ENCODE measurements at regions not wholly inside any gene's neighbourhood (a gene's known extent, or its start where the extent isn't known, plus 50 kb on each side); places are given as distances from the start of the nearest gene placed in this dataset.
"Not testable (repeated sequence)": the region's sequence is repeated elsewhere in the genome, so short reads cannot be mapped to it uniquely, and the experiment has no call there.

DNA sequence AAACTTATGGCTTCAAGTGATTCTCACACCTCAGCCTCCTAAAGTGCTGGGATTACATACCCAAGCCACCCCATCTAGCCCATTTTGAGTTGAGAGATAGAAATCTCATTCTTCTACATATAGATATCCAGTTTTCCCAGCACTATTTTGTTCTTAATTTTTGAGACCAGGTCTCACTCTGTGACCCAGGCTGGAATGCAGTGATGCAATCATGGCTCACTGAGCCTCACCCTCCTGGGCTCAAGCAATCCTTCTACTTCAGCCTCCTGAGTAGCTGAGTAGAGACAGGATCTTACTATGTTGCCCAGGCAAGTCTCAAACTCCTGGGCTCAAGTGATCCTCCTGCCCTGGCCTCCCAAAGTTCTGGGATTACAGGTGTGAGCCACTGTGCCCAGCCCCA lies 60.9 kb upstream of the CTNNA1 start:
- no peak for DNase-seq (ENCODE audit: low read depth in 4 of 6, low spot score in 6 of 6)
- Histone ChIP-seq H3K27me3 (ENCODE audit: control insufficient read depth, insufficient read depth, low read length) (no peaks in the 10 kb centered on the region), H3K4me3 (ENCODE audit: low read depth, low read length) (no peak overlapping the region), H3K9me3 (ENCODE audit: control insufficient read depth, insufficient read depth, low read length) (no peaks in the 10 kb centered on the region), H3K27ac (ENCODE audit: low read depth, low read length) (no peak overlapping the region), H3K4me1 (ENCODE audit: control insufficient read depth, insufficient read depth, low read length) (no peaks in the 10 kb centered on the region), H3K36me3 (ENCODE audit: control insufficient read depth, insufficient read depth, low read length) (no peaks in the 10 kb centered on the region)

GRCh38 chr5:138686668-138687067 lies 66.6 kb upstream of the CTNNA1 start:
- 84% methylated on average over 3 of the region's 4 CpGs for WGBS (ENCODE audit: insufficient coverage)
- no peaks in the 10 kb centered on the region for H3K9me3 ChIP-seq (ENCODE audit: control insufficient read depth, insufficient read depth, low read length)
- H3K4me3 ChIP-seq (ENCODE audit: low read depth, low read length), result no peak overlapping the region
- H3K36me3 ChIP-seq (ENCODE audit: control insufficient read depth, insufficient read depth, low read length), result no peaks in the 10 kb centered on the region
- no peak overlapping the region for H3K27ac ChIP-seq (ENCODE audit: low read depth, low read length)
- no peak for DNase-seq (ENCODE audit: low read depth in 4 of 6, low spot score in 6 of 6)
- no peaks in the 10 kb centered on the region for H3K4me1 ChIP-seq (ENCODE audit: control insufficient read depth, insufficient read depth, low read length)
- H3K27me3 ChIP-seq (ENCODE audit: control insufficient read depth, insufficient read depth, low read length), result no peaks in the 10 kb centered on the region

DNA sequence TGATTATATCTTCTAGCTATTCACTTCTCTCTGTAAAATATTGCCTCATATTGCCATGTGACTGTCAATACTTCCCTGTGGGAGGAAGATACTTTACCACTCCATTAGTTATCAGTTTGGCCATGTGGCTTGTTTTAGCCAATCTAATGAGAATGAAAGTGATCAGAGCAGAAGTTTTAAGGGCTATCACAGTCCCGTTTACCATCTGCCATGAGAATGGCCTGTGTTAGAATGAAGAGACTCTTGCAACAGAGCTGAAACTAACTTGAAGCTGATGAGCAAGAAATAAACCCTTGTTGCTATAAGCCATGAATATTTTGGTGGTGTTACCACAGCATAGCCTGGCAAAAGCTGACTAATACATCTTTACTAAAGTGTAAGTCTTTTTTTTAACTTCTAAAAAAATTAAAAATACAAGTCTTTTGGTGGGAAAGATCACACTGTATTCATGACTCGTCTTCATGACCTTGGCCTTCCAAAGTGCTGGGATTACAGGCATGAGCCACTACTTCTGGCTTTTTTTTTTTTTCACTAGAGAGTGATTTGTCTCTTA lies 68.0 kb upstream of the CTNNA1 start:
- 60% methylated on average over 1 of the region's 2 CpGs for WGBS (ENCODE audit: insufficient coverage)
- no peak overlapping the region for H3K4me3 ChIP-seq (ENCODE audit: low read depth, low read length)
- H3K27ac ChIP-seq (ENCODE audit: low read depth, low read length), result no peak overlapping the region

DNA sequence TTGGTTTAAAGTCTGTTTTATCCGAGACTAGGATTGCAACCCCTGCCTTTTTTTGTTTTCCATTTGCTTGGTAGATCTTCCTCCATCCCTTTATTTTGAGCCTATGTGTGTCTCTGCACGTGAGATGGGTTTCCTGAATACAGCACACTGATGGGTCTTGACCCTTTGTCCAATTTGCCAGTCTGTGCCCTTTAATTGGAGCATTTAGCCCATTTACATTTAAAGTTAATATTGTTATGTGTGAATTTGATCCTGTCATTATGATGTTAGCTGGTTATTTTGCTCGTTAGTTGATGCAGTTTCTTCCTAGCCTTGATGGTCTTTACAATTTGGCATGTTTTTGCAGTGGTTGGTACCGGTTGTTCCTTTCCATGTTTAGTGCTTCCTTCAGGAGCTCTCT lies 70.8 kb upstream of the CTNNA1 start:
- no CpG with 5 or more reads among the region's 4 CpGs for WGBS (ENCODE audit: insufficient coverage)
- not testable (repeated sequence) for H3K9me3 ChIP-seq (ENCODE audit: control insufficient read depth, insufficient read depth, low read length); H3K27me3 ChIP-seq (ENCODE audit: control insufficient read depth, insufficient read depth, low read length); H3K4me1 ChIP-seq (ENCODE audit: control insufficient read depth, insufficient read depth, low read length); H3K4me3 ChIP-seq (ENCODE audit: low read depth, low read length); DNase-seq (ENCODE audit: low read depth in 4 of 6, low spot score in 6 of 6); H3K36me3 ChIP-seq (ENCODE audit: control insufficient read depth, insufficient read depth, low read length); H3K27ac ChIP-seq (ENCODE audit: low read depth, low read length)

More for the DNA sequence above, 68.0 kb upstream of the CTNNA1 start:
- no peaks in the 10 kb centered on the region for H3K4me1 ChIP-seq (ENCODE audit: control insufficient read depth, insufficient read depth, low read length)
- H3K27me3 ChIP-seq (ENCODE audit: control insufficient read depth, insufficient read depth, low read length), result no peaks in the 10 kb centered on the region
- H3K36me3 ChIP-seq (ENCODE audit: control insufficient read depth, insufficient read depth, low read length), result no peaks in the 10 kb centered on the region
- no peak for DNase-seq (ENCODE audit: low read depth in 4 of 6, low spot score in 6 of 6)
- no peaks in the 10 kb centered on the region for H3K9me3 ChIP-seq (ENCODE audit: control insufficient read depth, insufficient read depth, low read length)

DNA sequence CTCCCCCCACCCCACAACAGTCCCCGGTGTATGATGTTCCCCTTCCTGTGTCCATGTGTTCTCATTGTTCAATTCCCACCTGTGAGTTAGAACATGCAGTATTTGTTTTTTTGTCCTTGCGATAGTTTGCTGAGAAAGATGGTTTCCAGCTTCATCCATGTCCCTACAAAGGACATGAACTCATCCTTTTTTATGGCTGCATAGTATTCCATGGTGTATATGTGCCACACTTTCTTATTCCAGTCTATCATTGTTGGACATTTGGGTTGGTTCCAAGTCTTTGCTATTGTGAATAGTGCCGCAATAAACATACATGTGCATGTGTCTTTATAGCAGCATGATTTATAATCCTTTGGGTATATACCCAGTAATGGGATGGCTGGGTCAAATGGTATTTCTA lies 74.4 kb upstream of the CTNNA1 start:
- not testable (repeated sequence) for H3K36me3 ChIP-seq (ENCODE audit: control insufficient read depth, insufficient read depth, low read length)

GRCh38 chr5:138677782-138678181 lies 75.4 kb upstream of the CTNNA1 start:
- H3K4me3 ChIP-seq (ENCODE audit: low read depth, low read length), result no peak overlapping the region
- H3K4me1 ChIP-seq (ENCODE audit: control insufficient read depth, insufficient read depth, low read length), result no peaks in the 10 kb centered on the region
- H3K27me3 ChIP-seq (ENCODE audit: control insufficient read depth, insufficient read depth, low read length), result no peaks in the 10 kb centered on the region
- no peaks in the 10 kb centered on the region for H3K9me3 ChIP-seq (ENCODE audit: control insufficient read depth, insufficient read depth, low read length)
- no CpG with 5 or more reads among the region's 3 CpGs for WGBS (ENCODE audit: insufficient coverage)
- no peak for DNase-seq (ENCODE audit: low read depth in 4 of 6, low spot score in 6 of 6)
- H3K27ac ChIP-seq (ENCODE audit: low read depth, low read length), result no peak overlapping the region
- H3K36me3 ChIP-seq (ENCODE audit: control insufficient read depth, insufficient read depth, low read length), result no peaks in the 10 kb centered on the region

More for the DNA sequence above, 74.4 kb upstream of the CTNNA1 start:
- H3K4me1 ChIP-seq (ENCODE audit: control insufficient read depth, insufficient read depth, low read length); DNase-seq (ENCODE audit: low read depth in 4 of 6, low spot score in 6 of 6); H3K27me3 ChIP-seq (ENCODE audit: control insufficient read depth, insufficient read depth, low read length); H3K9me3 ChIP-seq (ENCODE audit: control insufficient read depth, insufficient read depth, low read length); H3K27ac ChIP-seq (ENCODE audit: low read depth, low read length); H3K4me3 ChIP-seq (ENCODE audit: low read depth, low read length): not testable (repeated sequence)
- no CpG with 5 or more reads among the region's 3 CpGs for WGBS (ENCODE audit: insufficient coverage)

GRCh38 chr5:138676556-138677193 lies 76.5 kb upstream of the CTNNA1 start:
- no peaks in the 10 kb centered on the region for H3K4me1 ChIP-seq (ENCODE audit: control insufficient read depth, insufficient read depth, low read length)
- 86% methylated on average over 3 of the region's 4 CpGs for WGBS (ENCODE audit: insufficient coverage)
- H3K27me3 ChIP-seq (ENCODE audit: control insufficient read depth, insufficient read depth, low read length), result no peaks in the 10 kb centered on the region
- no peaks in the 10 kb centered on the region for H3K9me3 ChIP-seq (ENCODE audit: control insufficient read depth, insufficient read depth, low read length)
- no peak for DNase-seq (ENCODE audit: low read depth in 4 of 6, low spot score in 6 of 6)
- no peak overlapping the region for H3K4me3 ChIP-seq (ENCODE audit: low read depth, low read length)
- H3K27ac ChIP-seq (ENCODE audit: low read depth, low read length), result no peak overlapping the region
- H3K36me3 ChIP-seq (ENCODE audit: control insufficient read depth, insufficient read depth, low read length), result no peaks in the 10 kb centered on the region

GRCh38 chr5:138676002-138676401 lies 77.2 kb upstream of the CTNNA1 start:
- no peak overlapping the region for H3K27ac ChIP-seq (ENCODE audit: low read depth, low read length)
- H3K4me3 ChIP-seq (ENCODE audit: low read depth, low read length), result no peak overlapping the region
- DNase-seq (ENCODE audit: low read depth in 4 of 6, low spot score in 6 of 6), result no peak
- no peaks in the 10 kb centered on the region for H3K9me3 ChIP-seq (ENCODE audit: control insufficient read depth, insufficient read depth, low read length)
- H3K4me1 ChIP-seq (ENCODE audit: control insufficient read depth, insufficient read depth, low read length), result no peaks in the 10 kb centered on the region
- H3K36me3 ChIP-seq (ENCODE audit: control insufficient read depth, insufficient read depth, low read length), result no peaks in the 10 kb centered on the region
- no peaks in the 10 kb centered on the region for H3K27me3 ChIP-seq (ENCODE audit: control insufficient read depth, insufficient read depth, low read length)
- WGBS (ENCODE audit: insufficient coverage), result 97% methylated on average over 4 of the region's 5 CpGs

GRCh38 chr5:138668451-138669380 lies 84.5 kb upstream of the CTNNA1 start:
- Histone ChIP-seq H3K9me3 (ENCODE audit: control insufficient read depth, insufficient read depth, low read length) (no peaks in the 10 kb centered on the region), H3K4me1 (ENCODE audit: control insufficient read depth, insufficient read depth, low read length) (peaks cover 12% of the 10 kb centered on the region), H3K36me3 (ENCODE audit: control insufficient read depth, insufficient read depth, low read length) (no peaks in the 10 kb centered on the region), H3K27ac (ENCODE audit: low read depth, low read length) (no peak overlapping the region), H3K27me3 (ENCODE audit: control insufficient read depth, insufficient read depth, low read length) (no peaks in the 10 kb centered on the region), H3K4me3 (ENCODE audit: low read depth, low read length) (no peak overlapping the region)
- WGBS (ENCODE audit: insufficient coverage), result 70% methylated on average over 3 of the region's 8 CpGs
- DNase-seq (ENCODE audit: low read depth in 4 of 6, low spot score in 6 of 6), result no peak
